Calu3 (cell line): ENCODE measurements at regions not wholly inside any gene's neighbourhood (a gene's known extent, or its start where the extent isn't known, plus 50 kb on each side); places are given as distances from the start of the nearest gene placed in this dataset.

Experiments used
- BruUV-seq: library from RNA; stranded (reverse); fragments of 400-500 nt; replicated peaks from 2 replicates; lab custom pipeline; 2021; lab: Mats Ljungman, UMichigan
- CTCF ChIA-PET: fragments of 300-600 bp; sonication (Branson Sonifier 250); formaldehyde crosslinking; loops from one replicate; lab custom pipeline; 2022; ENCODE audit warnings: antibody characterized with exemption; lab: Charles Lee
- DNase-seq: peaks from one replicate; pipeline ENCODE4 v3.0.0; 2022
- H3K27ac Mint-ChIP-seq: one replicate; pipeline ENCODE4 v1.8.0; 2022; ENCODE audit warnings: mixed read lengths; ENCODE audit not compliant: unreplicated experiment
- H3K27me3 Mint-ChIP-seq: one replicate; pipeline ENCODE4 v1.8.0; 2022; ENCODE audit warnings: mixed read lengths; ENCODE audit not compliant: unreplicated experiment
- H3K36me3 Mint-ChIP-seq: one replicate; pipeline ENCODE4 v1.8.0; 2022; ENCODE audit warnings: mild to moderate bottlenecking, moderate library complexity, mixed read lengths; ENCODE audit not compliant: insufficient read depth, unreplicated experiment
- H3K4me1 Mint-ChIP-seq: one replicate; pipeline ENCODE4 v1.8.0; 2022; ENCODE audit warnings: mild to moderate bottlenecking, low read depth, mixed read lengths; ENCODE audit not compliant: unreplicated experiment
- H3K4me3 Mint-ChIP-seq: one replicate; pipeline ENCODE4 v1.8.0; 2022; ENCODE audit warnings: mild to moderate bottlenecking, low read depth, moderate library complexity, mixed read lengths; ENCODE audit not compliant: unreplicated experiment
- H3K9me3 Mint-ChIP-seq: one replicate; pipeline ENCODE4 v1.8.0; 2022; ENCODE audit warnings: low read depth, mixed read lengths; ENCODE audit not compliant: unreplicated experiment
- CTCF ChIP-seq: fragments of 200-600 bp; IDR thresholded peaks from one replicate; pipeline ENCODE4 v1.8.0; 2022; ENCODE audit warnings: antibody characterized with exemption; ENCODE audit not compliant: unreplicated experiment
- intact Hi-C: fragments of 100-400 bp; cut with micrococcal nuclease; formaldehyde crosslinking; loops from one replicate; pipeline ENCODE4 v1.10.0; 2022; ENCODE audit not compliant: unreplicated experiment

GRCh38 chr4:1538941-1539772 lies 132.9 kb upstream of the NKX1-1 start:
- TF ChIP-seq CTCF: no peak
- Mint-ChIP-seq H3K4me3 (no peak overlapping the region), H3K36me3 (no peaks in the 10 kb centered on the region), H3K27me3 (peaks cover 31% of the 10 kb centered on the region), H3K27ac (no peak overlapping the region), H3K9me3 (no peaks in the 10 kb centered on the region), H3K4me1 (no peaks in the 10 kb centered on the region)
- DNase-seq: no peak
- CTCF ChIA-PET: interaction anchor here (0.6 kb wide), 1 partner anchor 170 kb away, joined by 3 read pairs; no protein-coding TSS in a partner anchor
- intact Hi-C loops: no loop called here
- BruUV-seq: no TSS peak

GRCh38 chr4:1538096-1538410 lies 131.8 kb upstream of the NKX1-1 start:
- no peak for DNase-seq
- Mint-ChIP-seq H3K4me1 (no peaks in the 10 kb centered on the region), H3K4me3 (no peak overlapping the region), H3K27ac (no peak overlapping the region), H3K9me3 (no peaks in the 10 kb centered on the region), H3K36me3 (no peaks in the 10 kb centered on the region), H3K27me3 (peaks cover 31% of the 10 kb centered on the region)
- TF ChIP-seq CTCF: no peak
- CTCF ChIA-PET: interaction anchor here (0.6 kb wide), 1 partner anchor 235 kb away, joined by 3 read pairs; no protein-coding TSS in a partner anchor
- intact Hi-C loops: no loop called here
- BruUV-seq: no TSS peak

- CTCF ChIA-PET: no interaction called here
- no peaks in the 10 kb centered on the region for H3K9me3 Mint-ChIP-seq
- H3K4me1 Mint-ChIP-seq: no peaks in the 10 kb centered on the region
- no peak for TF ChIP-seq CTCF
- DNase-seq: no peak
- no peak overlapping the region for H3K27ac Mint-ChIP-seq
- no TSS peak for BruUV-seq
- intact Hi-C loops: no loop called here
- H3K27me3 Mint-ChIP-seq: peaks cover 31% of the 10 kb centered on the region
- H3K36me3 Mint-ChIP-seq: no peaks in the 10 kb centered on the region
- H3K4me3 Mint-ChIP-seq: no peak overlapping the region
Measured at GRCh38 chr4:1537410-1538095, 131.3 kb upstream of the NKX1-1 start.

- H3K27me3 Mint-ChIP-seq: peaks cover 26% of the 10 kb centered on the region
- H3K27ac Mint-ChIP-seq: no peak overlapping the region
- no peaks in the 10 kb centered on the region for H3K9me3 Mint-ChIP-seq
- no peak for TF ChIP-seq CTCF
- H3K4me3 Mint-ChIP-seq: no peak overlapping the region
- H3K4me1 Mint-ChIP-seq: no peaks in the 10 kb centered on the region
- H3K36me3 Mint-ChIP-seq: no peaks in the 10 kb centered on the region
- no TSS peak for BruUV-seq
- CTCF ChIA-PET: no interaction called here
- no peak for DNase-seq
- intact Hi-C loops: no loop called here
Measured at GRCh38 chr4:1536579-1537409, 130.6 kb upstream of the NKX1-1 start.
